ENCODE measurements at regions not wholly inside any gene's neighbourhood (a gene's known extent, or its start where the extent isn't known, plus 50 kb on each side); places are given as distances from the start of the nearest gene placed in this dataset.

DNA sequence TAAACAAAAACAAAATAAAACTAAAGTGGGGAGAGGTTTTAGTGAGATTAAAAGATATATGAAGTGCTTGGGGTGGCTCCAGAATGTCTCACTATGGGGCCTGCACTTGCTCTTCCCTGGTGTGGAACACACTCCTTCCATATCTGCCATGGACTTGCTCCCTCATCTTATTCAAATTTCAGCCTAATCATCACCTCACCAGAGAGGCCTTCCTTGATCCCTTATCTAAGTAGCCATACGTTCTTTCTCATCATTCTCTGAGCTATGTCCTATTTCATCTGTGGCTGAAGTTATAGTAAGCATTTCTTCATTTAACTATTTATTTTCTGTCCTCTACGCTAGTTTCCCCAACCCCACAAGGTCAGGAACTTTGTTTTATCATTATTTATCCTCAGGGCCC lies 511.7 kb downstream of the NTRK3 start:
- peaks cover 18 to 26% of the 10 kb centered on the region in 2 experiments; a peak in 2 of 4 replicates for H3K9me3 ChIP-seq (ENCODE audit: control insufficient read depth in 1 of 2, insufficient read depth in 1 of 2, low read depth in 1 of 2, low read length in 2 of 2)
- RAD21 ChIA-PET (ENCODE audit: low non-redundant PET in 1 of 2, low total read pairs in 2 of 2, uncharacterized antibody in 2 of 2, unreplicated experiment in 2 of 2), result no interaction called here
- H3K9me2 ChIP-seq (ENCODE audit: insufficient read depth), result no peaks in the 10 kb centered on the region
- H3K4me1 ChIP-seq (ENCODE audit: control insufficient read depth in 1 of 2, insufficient read depth in 2 of 2, low read length in 2 of 2), result no peaks in the 10 kb centered on the region
- ATAC-seq (no peak), DNase-seq (ENCODE audit: low read depth, low spot score) (no peak)
- no peaks in the 10 kb centered on the region for H3K27me3 ChIP-seq (ENCODE audit: insufficient read depth, low read length)
- no peak overlapping the region for H3K27ac ChIP-seq (ENCODE audit: low read depth, low read length)
- intact Hi-C loops (cut with micrococcal nuclease), result no loop called here
- BruUV-seq (replicated peaks), result no TSS peak
- H3K36me3 ChIP-seq (ENCODE audit: control insufficient read depth in 1 of 2, insufficient read depth in 2 of 2, low read length in 2 of 2), result no peaks in the 10 kb centered on the region
- TF ChIP-seq JUND (IDR thresholded peaks at IDR 0.05), result no peak
- TF ChIP-seq YY1 (IDR thresholded peaks at IDR 0.05; ENCODE audit: extremely low read depth, insufficient replicate concordance, low read depth, low read length), result no peak
- no peak for TF ChIP-seq FOSL1 (IDR thresholded peaks at IDR 0.05; ENCODE audit: low read depth)
- no peak for TF ChIP-seq EZH2phosphoT487 (IDR thresholded peaks at IDR 0.05; ENCODE audit: borderline replicate concordance)
- TF ChIP-seq SRF (IDR thresholded peaks at IDR 0.05; ENCODE audit: low read depth), result no peak
- TF ChIP-seq SP1 (IDR thresholded peaks at IDR 0.05; ENCODE audit: low read depth), result no peak
- no peak for TF ChIP-seq ZFX (IDR thresholded peaks at IDR 0.05)
- TF ChIP-seq ELF1 (IDR thresholded peaks at IDR 0.05; ENCODE audit: borderline replicate concordance, low read depth), result no peak
- TF ChIP-seq CEBPB (IDR thresholded peaks at IDR 0.05; ENCODE audit: low read depth), result no peak
- TF ChIP-seq, protein P1, sequence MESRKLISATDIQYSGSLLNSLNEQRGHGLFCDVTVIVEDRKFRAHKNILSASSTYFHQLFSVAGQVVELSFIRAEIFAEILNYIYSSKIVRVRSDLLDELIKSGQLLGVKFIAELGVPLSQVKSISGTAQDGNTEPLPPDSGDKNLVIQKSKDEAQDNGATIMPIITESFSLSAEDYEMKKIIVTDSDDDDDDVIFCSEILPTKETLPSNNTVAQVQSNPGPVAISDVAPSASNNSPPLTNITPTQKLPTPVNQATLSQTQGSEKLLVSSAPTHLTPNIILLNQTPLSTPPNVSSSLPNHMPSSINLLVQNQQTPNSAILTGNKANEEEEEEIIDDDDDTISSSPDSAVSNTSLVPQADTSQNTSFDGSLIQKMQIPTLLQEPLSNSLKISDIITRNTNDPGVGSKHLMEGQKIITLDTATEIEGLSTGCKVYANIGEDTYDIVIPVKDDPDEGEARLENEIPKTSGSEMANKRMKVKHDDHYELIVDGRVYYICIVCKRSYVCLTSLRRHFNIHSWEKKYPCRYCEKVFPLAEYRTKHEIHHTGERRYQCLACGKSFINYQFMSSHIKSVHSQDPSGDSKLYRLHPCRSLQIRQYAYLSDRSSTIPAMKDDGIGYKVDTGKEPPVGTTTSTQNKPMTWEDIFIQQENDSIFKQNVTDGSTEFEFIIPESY (IDR thresholded peaks at IDR 0.05; ENCODE audit: extremely low read depth, insufficient replicate concordance, low read length), result no peak
- TF ChIP-seq, protein P2, sequence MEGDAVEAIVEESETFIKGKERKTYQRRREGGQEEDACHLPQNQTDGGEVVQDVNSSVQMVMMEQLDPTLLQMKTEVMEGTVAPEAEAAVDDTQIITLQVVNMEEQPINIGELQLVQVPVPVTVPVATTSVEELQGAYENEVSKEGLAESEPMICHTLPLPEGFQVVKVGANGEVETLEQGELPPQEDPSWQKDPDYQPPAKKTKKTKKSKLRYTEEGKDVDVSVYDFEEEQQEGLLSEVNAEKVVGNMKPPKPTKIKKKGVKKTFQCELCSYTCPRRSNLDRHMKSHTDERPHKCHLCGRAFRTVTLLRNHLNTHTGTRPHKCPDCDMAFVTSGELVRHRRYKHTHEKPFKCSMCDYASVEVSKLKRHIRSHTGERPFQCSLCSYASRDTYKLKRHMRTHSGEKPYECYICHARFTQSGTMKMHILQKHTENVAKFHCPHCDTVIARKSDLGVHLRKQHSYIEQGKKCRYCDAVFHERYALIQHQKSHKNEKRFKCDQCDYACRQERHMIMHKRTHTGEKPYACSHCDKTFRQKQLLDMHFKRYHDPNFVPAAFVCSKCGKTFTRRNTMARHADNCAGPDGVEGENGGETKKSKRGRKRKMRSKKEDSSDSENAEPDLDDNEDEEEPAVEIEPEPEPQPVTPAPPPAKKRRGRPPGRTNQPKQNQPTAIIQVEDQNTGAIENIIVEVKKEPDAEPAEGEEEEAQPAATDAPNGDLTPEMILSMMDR (IDR thresholded peaks at IDR 0.05 in 2 of 3, conservative IDR thresholded peaks at IDR 0.05 in 1 of 3; ENCODE audit: borderline replicate concordance in 1 of 3, insufficient read depth in 1 of 3, low read depth in 2 of 3, low read length in 2 of 3), result no peak
- no peak for TF ChIP-seq POLR2AphosphoS5 (IDR thresholded peaks at IDR 0.05; ENCODE audit: low read depth, low read length)
- no peak for TF ChIP-seq RAD21 (IDR thresholded peaks at IDR 0.05; ENCODE audit: low read depth)
- no peak for TF ChIP-seq ZNF274 (IDR thresholded peaks at IDR 0.05; ENCODE audit: low read depth, low read length)
- no peak for TF ChIP-seq POLR2A (IDR thresholded peaks at IDR 0.05; ENCODE audit: borderline replicate concordance, extremely low read depth, insufficient read depth, insufficient read length)
- no peak for TF ChIP-seq CBX3 (IDR thresholded peaks at IDR 0.05; ENCODE audit: low read depth)
- no peak overlapping the region for H3K9ac ChIP-seq (ENCODE audit: low read length)
- H3K4me3 ChIP-seq (replicated peaks in 1 of 2; ENCODE audit: low read depth in 1 of 2, low read length in 2 of 2), result no peak overlapping the region
- CTCF ChIA-PET, result no interaction called here
- no peak overlapping the region for H2AFZ ChIP-seq (ENCODE audit: low read depth, low read length, poor library complexity, severe bottlenecking)
- POLR2A ChIA-PET, result no interaction called here
- no peak overlapping the region for H3K4me2 ChIP-seq (ENCODE audit: low read length)
- H4K20me1 ChIP-seq (ENCODE audit: insufficient read depth), result no peaks in the 10 kb centered on the region
- H3K79me2 ChIP-seq (ENCODE audit: insufficient read depth, low read length), result no peaks in the 10 kb centered on the region
